Ammon's horn (tissue), 1 donor: ENCODE measurements at regions not wholly inside any gene's neighbourhood (a gene's known extent, or its start where the extent isn't known, plus 50 kb on each side); places are given as distances from the start of the nearest gene placed in this dataset.
A peak's percentile ranks its signal among the peaks of the same experiment; 100 is the strongest.

Experiments used
- DNase-seq: peaks from one replicate; pipeline ENCODE4 v3.0.0-alpha.2; 2016; ENCODE audit warnings: low spot score

- DNase-seq = peak; percentile 2
Observed at GRCh38 chr18:52289392-52289791, 50.6 kb upstream of the DCC start.
